HepG2 (cell line): ENCODE measurements at regions not wholly inside any gene's neighbourhood (a gene's known extent, or its start where the extent isn't known, plus 50 kb on each side); places are given as distances from the start of the nearest gene placed in this dataset.
A peak's percentile ranks its signal among the peaks of the same experiment; 100 is the strongest.
"Not testable (repeated sequence)": the region's sequence is repeated elsewhere in the genome, so short reads cannot be mapped to it uniquely, and the experiment has no call there.

ENCODE experiments used
- ATAC-seq: fragments of 200-7000 bp; cut with Tn5 transposase; 3 replicates; pipeline ENCODE4 v1.9.1; 2020; ENCODE audit warnings: mild to moderate bottlenecking, moderate library complexity
- BruUV-seq: library from RNA; stranded (reverse); fragments of 400-500 nt; replicated peaks from 2 replicates; lab custom pipeline; 2021; lab: Mats Ljungman, UMichigan
- CTCF ChIA-PET: fragments of 300-600 bp; formaldehyde crosslinking; extraction: SDS; loops from one replicate; lab custom pipeline; 2021; ENCODE audit warnings: low total read pairs, inconsistent platforms, low intra/inter-chr PET ratio; lab: Yijun Ruan, JAX
- POLR2A ChIA-PET: fragments of 350-600 bp; sonication (Branson Sonifier 250); formaldehyde crosslinking; loops from one replicate; lab custom pipeline; 2020; ENCODE audit warnings: antibody characterized with exemption, inconsistent platforms; lab: Yijun Ruan, JAX
- DNase-seq: peaks from one replicate; pipeline ENCODE4 v3.0.0-alpha.2; 2015; ENCODE audit warnings: low spot score
- FAIRE-seq: peaks from 3 replicates; lab custom pipeline; 2011; peaks lifted over from hg19 to GRCh38; lab: Jason Lieb, UNC
- H2AFZ ChIP-seq: one replicate; pipeline ENCODE4 v1.6.1; 2011; ENCODE audit warnings: low read length, inconsistent platforms
- H3K27ac ChIP-seq: fragments of 300-600 bp; 3 replicates; pipeline ENCODE4 v1.8.0; 2011; ENCODE audit warnings: mixed run types, mild to moderate bottlenecking, mixed read lengths, low read length, inconsistent platforms; ENCODE audit not compliant: insufficient read depth; ENCODE audit errors: extremely low read length
- H3K27me3 ChIP-seq, 2 experiments: fragments of 200-600 bp in 1 of 2; 2 replicates in 1 of 2; 3 replicates in 1 of 2; pipeline versions ENCODE4 v1.6.0 to v1.8.0; 2011; ENCODE audit warnings: low read length in 2 of 2, mild to moderate bottlenecking in 2 of 2, moderate library complexity in 2 of 2, inconsistent platforms in 1 of 2; ENCODE audit not compliant: insufficient read depth in 2 of 2, control insufficient read depth in 1 of 2
- H3K36me3 ChIP-seq, 2 experiments: fragments of 200-600 bp in 1 of 2; replicated peaks in 1 of 2; 2 replicates in 1 of 2; 3 replicates in 1 of 2; pipeline versions ENCODE4 v1.5.1 to v1.8.0; 2011; ENCODE audit warnings: low read length in 2 of 2, inconsistent platforms in 1 of 2; ENCODE audit not compliant: insufficient read depth in 2 of 2, control insufficient read depth in 1 of 2
- H3K4me1 ChIP-seq: 2 replicates; pipeline ENCODE4 v1.5.1; 2012; ENCODE audit warnings: low read length, inconsistent platforms; ENCODE audit not compliant: insufficient read depth
- H3K4me2 ChIP-seq: 2 replicates; pipeline ENCODE4 v1.6.0; 2011; ENCODE audit warnings: low read depth, low read length, inconsistent platforms
- H3K4me3 ChIP-seq, 3 experiments: fragments of 200-600 bp in 1 of 3; sonication (generic), shearing (Covaris generic) in 1 of 3; replicated peaks in 1 of 3; 2 replicates each; pipeline ENCODE4 v1.5.1; 2011 to 2016; ENCODE audit warnings: low read length in 3 of 3, inconsistent platforms in 2 of 3, low read depth in 2 of 3, mild to moderate bottlenecking in 2 of 3, control low read depth in 1 of 3, mixed read lengths in 1 of 3; ENCODE audit not compliant: insufficient read depth in 1 of 3
- H3K79me2 ChIP-seq: one replicate; pipeline ENCODE4 v1.6.1; 2011; ENCODE audit warnings: low read length, inconsistent platforms; ENCODE audit not compliant: insufficient read depth
- H3K9ac ChIP-seq: 2 replicates; pipeline ENCODE4 v1.6.0; 2011; ENCODE audit warnings: mild to moderate bottlenecking, low read depth, low read length, inconsistent platforms; ENCODE audit not compliant: insufficient read depth
- H3K9me3 ChIP-seq: 2 replicates; pipeline ENCODE4 v1.5.1; 2012; ENCODE audit warnings: mild to moderate bottlenecking, low read length
- H4K20me1 ChIP-seq: 2 replicates; pipeline ENCODE4 v1.6.0; 2011; ENCODE audit warnings: inconsistent platforms, mild to moderate bottlenecking, low read length, moderate library complexity; ENCODE audit not compliant: insufficient read depth
- CAMTA2 ChIP-seq: sonication (generic); formaldehyde crosslinking; IDR thresholded peaks from 2 replicates; pipeline ENCODE4 v1.4.0; 2020; ENCODE audit warnings: mild to moderate bottlenecking, missing genetic modification reagents, borderline replicate concordance
- IRF2 ChIP-seq: IDR thresholded peaks from 2 replicates; pipeline ENCODE4 v1.6.1; 2018; ENCODE audit warnings: missing genetic modification reagents, missing compliant biosample characterization
- MYNN ChIP-seq: sonication (generic); formaldehyde crosslinking; IDR thresholded peaks from 2 replicates; pipeline ENCODE4 v1.4.0; 2020; ENCODE audit warnings: mild to moderate bottlenecking, low read depth, missing genetic modification reagents
- TAF15 ChIP-seq: fragments of 200-400 bp; formaldehyde crosslinking; IDR thresholded peaks from one replicate; pipeline ENCODE4 v1.6.1; 2018; ENCODE audit warnings: mild to moderate bottlenecking, low read depth, low read length; ENCODE audit not compliant: poor library complexity, severe bottlenecking
- ZBTB1 ChIP-seq: sonication (generic); formaldehyde crosslinking; IDR thresholded peaks from 2 replicates; pipeline ENCODE4 v1.4.0; 2020; ENCODE audit warnings: missing genetic modification reagents, borderline replicate concordance
- ZNF121 ChIP-seq: sonication (generic); formaldehyde crosslinking; IDR thresholded peaks from 2 replicates; pipeline ENCODE4 v1.5.0; 2020; ENCODE audit warnings: mild to moderate bottlenecking, missing genetic modification reagents
- ZNF235 ChIP-seq: sonication (generic); formaldehyde crosslinking; IDR thresholded peaks from 2 replicates; pipeline ENCODE4 v1.8.1; 2023; ENCODE audit warnings: mild to moderate bottlenecking, missing genetic modification reagents, borderline replicate concordance
- in situ Hi-C: cut with HindIII; loops from 2 replicates; pipeline ENCODE4 v1.10.0; 2017; ENCODE audit warnings: low pct_unique_long_range_greater_than_20kb; ENCODE audit not compliant: extremely low pct_ligation_motif_present
- intact Hi-C: fragments of 100-400 bp; cut with micrococcal nuclease; formaldehyde crosslinking; loops from one replicate; pipeline ENCODE4 v1.10.0; 2022; ENCODE audit not compliant: unreplicated experiment
- TF ChIP-seq, protein P1 (sequence below): IDR thresholded peaks from 2 replicates; pipeline ENCODE4 v1.6.1; 2012; ENCODE audit warnings: inconsistent platforms
- TF ChIP-seq, protein P2 (sequence below): IDR thresholded peaks from 2 replicates; pipeline ENCODE4 v1.6.1; 2016; ENCODE audit warnings: low read depth, missing genetic modification reagents, missing compliant biosample characterization
- TF ChIP-seq, protein P3 (sequence below): fragments of 450-650 bp; IDR thresholded peaks from 2 replicates; pipeline ENCODE4 v1.6.1; 2016

DNA sequence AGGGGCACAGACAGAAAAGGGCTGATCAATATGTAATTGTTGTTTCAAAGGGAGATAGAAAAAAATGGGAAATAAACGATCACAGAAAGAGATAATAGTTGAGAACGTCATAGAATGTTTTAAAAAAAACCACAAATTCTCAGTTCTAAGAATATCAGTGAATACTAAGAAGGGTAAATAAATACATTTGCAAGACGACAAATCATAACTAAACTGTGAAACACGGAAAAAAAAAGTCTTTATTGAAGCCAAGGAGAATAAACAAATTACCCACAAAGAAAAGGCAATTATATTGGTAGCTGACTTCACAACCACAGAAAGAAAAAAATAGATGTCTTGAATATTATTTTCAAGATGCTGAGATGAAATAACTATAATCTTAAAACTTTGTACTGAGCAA, 305.2 kb upstream of the STEAP1 start (continued):
- TF ChIP-seq, protein P1, sequence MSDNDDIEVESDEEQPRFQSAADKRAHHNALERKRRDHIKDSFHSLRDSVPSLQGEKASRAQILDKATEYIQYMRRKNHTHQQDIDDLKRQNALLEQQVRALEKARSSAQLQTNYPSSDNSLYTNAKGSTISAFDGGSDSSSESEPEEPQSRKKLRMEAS = no peak
- TF ChIP-seq TAF15 (no peak), ZBTB1 (CRISPR knock-in tag) (no peak), MYNN (CRISPR knock-in tag) (no peak), IRF2 (CRISPR knock-in tag) (no peak), CAMTA2 (CRISPR knock-in tag) (no peak), ZNF235 (CRISPR knock-in tag) (no peak), ZNF121 (CRISPR knock-in tag) (no peak)
- TF ChIP-seq, protein P2, sequence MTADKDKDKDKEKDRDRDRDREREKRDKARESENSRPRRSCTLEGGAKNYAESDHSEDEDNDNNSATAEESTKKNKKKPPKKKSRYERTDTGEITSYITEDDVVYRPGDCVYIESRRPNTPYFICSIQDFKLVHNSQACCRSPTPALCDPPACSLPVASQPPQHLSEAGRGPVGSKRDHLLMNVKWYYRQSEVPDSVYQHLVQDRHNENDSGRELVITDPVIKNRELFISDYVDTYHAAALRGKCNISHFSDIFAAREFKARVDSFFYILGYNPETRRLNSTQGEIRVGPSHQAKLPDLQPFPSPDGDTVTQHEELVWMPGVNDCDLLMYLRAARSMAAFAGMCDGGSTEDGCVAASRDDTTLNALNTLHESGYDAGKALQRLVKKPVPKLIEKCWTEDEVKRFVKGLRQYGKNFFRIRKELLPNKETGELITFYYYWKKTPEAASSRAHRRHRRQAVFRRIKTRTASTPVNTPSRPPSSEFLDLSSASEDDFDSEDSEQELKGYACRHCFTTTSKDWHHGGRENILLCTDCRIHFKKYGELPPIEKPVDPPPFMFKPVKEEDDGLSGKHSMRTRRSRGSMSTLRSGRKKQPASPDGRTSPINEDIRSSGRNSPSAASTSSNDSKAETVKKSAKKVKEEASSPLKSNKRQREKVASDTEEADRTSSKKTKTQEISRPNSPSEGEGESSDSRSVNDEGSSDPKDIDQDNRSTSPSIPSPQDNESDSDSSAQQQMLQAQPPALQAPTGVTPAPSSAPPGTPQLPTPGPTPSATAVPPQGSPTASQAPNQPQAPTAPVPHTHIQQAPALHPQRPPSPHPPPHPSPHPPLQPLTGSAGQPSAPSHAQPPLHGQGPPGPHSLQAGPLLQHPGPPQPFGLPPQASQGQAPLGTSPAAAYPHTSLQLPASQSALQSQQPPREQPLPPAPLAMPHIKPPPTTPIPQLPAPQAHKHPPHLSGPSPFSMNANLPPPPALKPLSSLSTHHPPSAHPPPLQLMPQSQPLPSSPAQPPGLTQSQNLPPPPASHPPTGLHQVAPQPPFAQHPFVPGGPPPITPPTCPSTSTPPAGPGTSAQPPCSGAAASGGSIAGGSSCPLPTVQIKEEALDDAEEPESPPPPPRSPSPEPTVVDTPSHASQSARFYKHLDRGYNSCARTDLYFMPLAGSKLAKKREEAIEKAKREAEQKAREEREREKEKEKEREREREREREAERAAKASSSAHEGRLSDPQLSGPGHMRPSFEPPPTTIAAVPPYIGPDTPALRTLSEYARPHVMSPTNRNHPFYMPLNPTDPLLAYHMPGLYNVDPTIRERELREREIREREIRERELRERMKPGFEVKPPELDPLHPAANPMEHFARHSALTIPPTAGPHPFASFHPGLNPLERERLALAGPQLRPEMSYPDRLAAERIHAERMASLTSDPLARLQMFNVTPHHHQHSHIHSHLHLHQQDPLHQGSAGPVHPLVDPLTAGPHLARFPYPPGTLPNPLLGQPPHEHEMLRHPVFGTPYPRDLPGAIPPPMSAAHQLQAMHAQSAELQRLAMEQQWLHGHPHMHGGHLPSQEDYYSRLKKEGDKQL = no peak

DNA sequence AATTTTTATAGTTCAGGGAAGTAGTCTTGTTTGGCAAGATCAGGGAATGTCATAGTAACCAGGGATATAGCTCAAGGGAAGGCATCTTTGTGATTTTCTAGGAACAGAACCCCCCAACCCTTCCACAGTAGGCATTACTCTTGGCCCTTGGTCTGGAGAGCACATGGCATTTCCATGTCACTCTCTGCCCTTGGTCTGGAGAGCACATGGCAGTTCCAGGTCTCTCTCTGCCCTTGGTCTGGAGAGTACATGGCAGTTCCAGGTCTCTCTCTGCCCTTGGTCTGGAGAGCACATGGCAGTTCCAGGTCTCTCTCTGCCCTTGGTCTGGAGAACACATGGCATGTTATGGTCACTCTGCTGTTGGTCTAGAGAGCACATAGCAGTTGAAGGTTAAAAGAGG, 297.2 kb upstream of the STEAP1 start:
- intact Hi-C loops, BruUV-seq, H3K27me3 ChIP-seq, H3K4me3 ChIP-seq, H2AFZ ChIP-seq, FAIRE-seq, ATAC-seq, POLR2A ChIA-PET, in situ Hi-C loops, H3K27ac ChIP-seq, H3K36me3 ChIP-seq, H3K79me2 ChIP-seq, H4K20me1 ChIP-seq, H3K4me1 ChIP-seq, DNase-seq, CTCF ChIA-PET, H3K9ac ChIP-seq, H3K4me2 ChIP-seq: not testable (repeated sequence)
- H3K9me3 ChIP-seq = peaks cover 29% of the 10 kb centered on the region
- TF ChIP-seq, protein P3, sequence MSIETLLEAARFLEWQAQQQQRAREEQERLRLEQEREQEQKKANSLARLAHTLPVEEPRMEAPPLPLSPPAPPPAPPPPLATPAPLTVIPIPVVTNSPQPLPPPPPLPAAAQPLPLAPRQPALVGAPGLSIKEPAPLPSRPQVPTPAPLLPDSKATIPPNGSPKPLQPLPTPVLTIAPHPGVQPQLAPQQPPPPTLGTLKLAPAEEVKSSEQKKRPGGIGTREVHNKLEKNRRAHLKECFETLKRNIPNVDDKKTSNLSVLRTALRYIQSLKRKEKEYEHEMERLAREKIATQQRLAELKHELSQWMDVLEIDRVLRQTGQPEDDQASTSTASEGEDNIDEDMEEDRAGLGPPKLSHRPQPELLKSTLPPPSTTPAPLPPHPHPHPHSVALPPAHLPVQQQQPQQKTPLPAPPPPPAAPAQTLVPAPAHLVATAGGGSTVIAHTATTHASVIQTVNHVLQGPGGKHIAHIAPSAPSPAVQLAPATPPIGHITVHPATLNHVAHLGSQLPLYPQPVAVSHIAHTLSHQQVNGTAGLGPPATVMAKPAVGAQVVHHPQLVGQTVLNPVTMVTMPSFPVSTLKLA = peak; percentile 95
